K562 (cell line): ENCODE measurements at regions not wholly inside any gene's neighbourhood (a gene's known extent, or its start where the extent isn't known, plus 50 kb on each side); places are given as distances from the start of the nearest gene placed in this dataset.

Experiments used
- ATAC-seq: fragments of 200-7000 bp; cut with Tn5 transposase; 3 replicates; pipeline ENCODE4 v1.9.1; 2020; ENCODE audit warnings: moderate library complexity
- BruUV-seq: library from RNA; stranded (reverse); fragments of 400-500 nt; replicated peaks from 2 replicates; lab custom pipeline; 2021; lab: Mats Ljungman, UMichigan
- CTCF ChIA-PET: fragments of 300-600 bp; formaldehyde crosslinking; extraction: SDS; loops from one replicate; lab custom pipeline; 2021; ENCODE audit warnings: low intra/inter-chr PET ratio; lab: Yijun Ruan, JAX
- POLR2A ChIA-PET: fragments of 300-600, 350-650 bp; sonication (Branson Sonifier 250); formaldehyde crosslinking; extraction: SDS; loops from one replicate; lab custom pipeline; 2021; ENCODE audit warnings: antibody characterized with exemption, inconsistent platforms; lab: Yijun Ruan, JAX
- DNase-seq, 4 experiments: peaks; one replicate each; pipeline versions ENCODE4 v3.0.0 to v3.0.0-alpha.2; 2011 to 2018; ENCODE audit warnings: low spot score in 3 of 4, mixed read lengths in 3 of 4; ENCODE audit errors: extremely low read depth in 1 of 4
- FAIRE-seq: peaks from 2 replicates; lab custom pipeline; 2011; peaks lifted over from hg19 to GRCh38; lab: Jason Lieb, UNC
- H2AFZ ChIP-seq: 2 replicates; pipeline ENCODE4 v1.6.0; 2011; ENCODE audit warnings: low read depth, low read length, control low read depth, inconsistent platforms
- H3K27ac ChIP-seq: fragments of 200-600 bp; 3 replicates; pipeline ENCODE4 v1.8.0; 2011; ENCODE audit warnings: low read depth, mild to moderate bottlenecking, control low read depth, inconsistent platforms, low read length, moderate library complexity, mixed read lengths; ENCODE audit errors: extremely low read depth
- H3K27me3 ChIP-seq, 2 experiments: fragments of 300-600 bp in 1 of 2; 2 replicates in 1 of 2; 3 replicates in 1 of 2; pipeline versions ENCODE4 v1.6.0 to v1.8.0; 2011; ENCODE audit warnings: inconsistent platforms in 2 of 2, low read length in 2 of 2, mild to moderate bottlenecking in 1 of 2, mixed read lengths in 1 of 2, moderate library complexity in 1 of 2; ENCODE audit not compliant: control insufficient read depth in 2 of 2, insufficient read depth in 2 of 2
- H3K36me3 ChIP-seq: fragments of 300-600 bp; 3 replicates; pipeline ENCODE4 v1.8.0; 2011; ENCODE audit warnings: mild to moderate bottlenecking, low read length, inconsistent platforms; ENCODE audit not compliant: control insufficient read depth, insufficient read depth
- H3K4me1 ChIP-seq, 2 experiments: fragments of 200-600 bp in 1 of 2; replicated peaks in 1 of 2; 2 replicates in 1 of 2; 3 replicates in 1 of 2; pipeline versions ENCODE4 v1.5.1 to v1.8.0; 2011; ENCODE audit warnings: inconsistent platforms in 2 of 2, low read length in 2 of 2, mild to moderate bottlenecking in 1 of 2, mixed read lengths in 1 of 2, moderate library complexity in 1 of 2; ENCODE audit not compliant: control insufficient read depth in 2 of 2, insufficient read depth in 2 of 2
- H3K4me2 ChIP-seq: 2 replicates; pipeline ENCODE4 v1.6.1; 2011; ENCODE audit warnings: low read length, control low read depth, inconsistent platforms, mixed read lengths; ENCODE audit not compliant: insufficient read depth
- H3K4me3 ChIP-seq: fragments of 200-600 bp; sonication (generic), shearing (Covaris generic); 2 replicates; pipeline ENCODE4 v1.5.1; 2016; ENCODE audit warnings: control low read depth, inconsistent platforms
- H3K79me2 ChIP-seq: fragments of 200-600 bp; 3 replicates; pipeline ENCODE4 v1.8.0; 2011; ENCODE audit warnings: low read length, inconsistent platforms; ENCODE audit not compliant: control insufficient read depth, insufficient read depth
- H3K9ac ChIP-seq, 2 experiments: 2 replicates each; pipeline versions ENCODE4 v1.6.0 to v1.6.1; 2011; ENCODE audit warnings: low read depth in 2 of 2, low read length in 2 of 2, control low read depth in 1 of 2, inconsistent platforms in 1 of 2, mild to moderate bottlenecking in 1 of 2, mixed read lengths in 1 of 2; ENCODE audit not compliant: insufficient read depth in 1 of 2
- H3K9me1 ChIP-seq: one replicate; pipeline ENCODE4 v1.6.0; 2011; ENCODE audit warnings: inconsistent platforms, mild to moderate bottlenecking, low read length, moderate library complexity; ENCODE audit not compliant: control insufficient read depth, insufficient read depth
- H3K9me3 ChIP-seq: replicated peaks from 2 replicates; pipeline ENCODE4 v1.5.1; 2011; ENCODE audit warnings: low read depth, low read length, inconsistent platforms; ENCODE audit not compliant: control insufficient read depth, insufficient read depth
- H4K20me1 ChIP-seq: replicated peaks from 2 replicates; pipeline ENCODE4 v1.6.1; 2011; ENCODE audit warnings: low read length, inconsistent platforms, mixed read lengths; ENCODE audit not compliant: control insufficient read depth, insufficient read depth
- POLR2B ChIP-seq: fragments of 450-650 bp; IDR thresholded peaks from 2 replicates; pipeline ENCODE4 v1.6.1; 2018; ENCODE audit warnings: low read depth; ENCODE audit not compliant: partially characterized antibody
- RBM39 ChIP-seq: fragments of 200-400 bp; formaldehyde crosslinking; optimal IDR thresholded peaks from 2 replicates; pipeline ENCODE3; 2018; ENCODE audit warnings: low read depth, low read length
- ZNF12 ChIP-seq: sonication (generic); formaldehyde crosslinking; IDR thresholded peaks from 2 replicates; pipeline ENCODE4 v1.4.0; 2020; ENCODE audit warnings: mild to moderate bottlenecking, missing genetic modification reagents
- ZNF79 ChIP-seq: fragments of 250-450 bp; sonication (Bioruptor Pico); IDR thresholded peaks from 2 replicates; pipeline ENCODE4 v1.4.0; 2020; ENCODE audit warnings: low read depth, mild to moderate bottlenecking, moderate library complexity
- ZNF830 ChIP-seq: fragments of 250-450 bp; sonication (Bioruptor Pico); IDR thresholded peaks from 2 replicates; pipeline ENCODE4 v1.5.0; 2021; ENCODE audit warnings: mild to moderate bottlenecking
- WGBS: fragments of 100-300 bp; shearing (Covaris generic); methylation state at CpG from one replicate; pipeline ENCODE4 v1.1.6; 2016; ENCODE audit warnings: low coverage, mixed read lengths; ENCODE audit not compliant: insufficient coverage; ENCODE audit errors: missing lambda C conversion rate; 5-methylcytosine and 5-hydroxymethylcytosine counted together
- in situ Hi-C: fragments of 300-500 bp; cut with MboI; formaldehyde crosslinking; loops from 4 replicates; pipeline ENCODE4 v1.15.0; 2018; ENCODE audit warnings: inconsistent platforms, mixed read lengths
- intact Hi-C: fragments of 100-400 bp; cut with micrococcal nuclease; formaldehyde crosslinking; loops from 2 replicates; pipeline ENCODE4 v1.14.2; 2022
- TF ChIP-seq, protein P1 (sequence below): fragments of 450-650 bp; IDR thresholded peaks from 2 replicates; pipeline ENCODE4 v1.6.1; 2016; ENCODE audit warnings: antibody characterized with exemption
- TF ChIP-seq, protein P2 (sequence below): fragments of 450-650 bp; IDR thresholded peaks from 2 replicates; pipeline ENCODE4 v1.6.1; 2016; ENCODE audit warnings: mild to moderate bottlenecking

DNA sequence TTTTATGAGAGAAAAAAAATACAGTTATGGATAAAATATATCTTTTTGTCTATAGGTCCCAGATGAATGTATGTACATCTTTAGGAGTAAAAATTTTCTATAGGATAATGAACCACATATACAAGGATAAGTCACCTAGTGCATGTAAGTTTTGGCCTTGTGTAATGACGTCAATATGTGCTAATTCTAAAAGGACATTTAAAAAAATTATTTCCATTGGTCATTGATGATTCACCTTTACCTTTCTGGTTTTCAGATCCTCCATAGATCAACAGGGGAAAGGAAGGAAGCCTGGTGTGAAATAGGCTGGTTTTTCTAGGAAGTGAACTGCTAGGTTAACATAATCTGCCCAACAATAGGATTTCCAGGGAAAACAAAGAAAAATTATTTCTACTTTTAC, 684.3 kb upstream of the SOX9 start:
- DNase-seq = no peak
- no peaks in the 10 kb centered on the region for H3K79me2 ChIP-seq
- 0% methylated on average over 1 of the region's 1 CpG for WGBS
- H3K36me3 ChIP-seq = no peaks in the 10 kb centered on the region
- no peaks in the 10 kb centered on the region for H3K9me1 ChIP-seq
- H2AFZ ChIP-seq = no peak overlapping the region
- intact Hi-C loops (no loop called here), in situ Hi-C loops (no loop called here)
- H3K27ac ChIP-seq = no peak overlapping the region
- POLR2A ChIA-PET = no interaction called here
- CTCF ChIA-PET = no interaction called here
- no peak for FAIRE-seq
- H4K20me1 ChIP-seq = no peaks in the 10 kb centered on the region
- no peaks in the 10 kb centered on the region; the same call in 1 of the 2 replicates for H3K9me3 ChIP-seq
- no TSS peak for BruUV-seq
- no peak overlapping the region for H3K4me2 ChIP-seq
- no peaks in the 10 kb centered on the region for H3K4me1 ChIP-seq
- no peak overlapping the region for H3K4me3 ChIP-seq
- TF ChIP-seq ZNF79 (CRISPR knock-in tag) (no peak), ZNF830 (no peak), POLR2B (no peak), RBM39 (no peak), ZNF12 (CRISPR knock-in tag) (no peak)
- TF ChIP-seq, protein P1, sequence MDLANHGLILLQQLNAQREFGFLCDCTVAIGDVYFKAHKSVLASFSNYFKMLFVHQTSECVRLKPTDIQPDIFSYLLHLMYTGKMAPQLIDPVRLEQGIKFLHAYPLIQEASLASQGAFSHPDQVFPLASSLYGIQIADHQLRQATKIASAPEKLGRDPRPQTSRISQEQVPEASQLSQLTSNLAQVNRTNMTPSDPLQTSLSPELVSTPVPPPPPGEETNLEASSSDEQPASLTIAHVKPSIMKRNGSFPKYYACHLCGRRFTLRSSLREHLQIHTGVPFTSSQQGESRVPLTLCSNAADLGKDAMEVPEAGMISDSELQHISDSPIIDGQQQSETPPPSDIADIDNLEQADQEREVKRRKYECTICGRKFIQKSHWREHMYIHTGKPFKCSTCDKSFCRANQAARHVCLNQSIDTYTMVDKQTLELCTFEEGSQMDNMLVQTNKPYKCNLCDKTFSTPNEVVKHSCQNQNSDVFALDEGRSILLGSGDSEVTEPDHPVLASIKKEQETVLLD = no peak
- TF ChIP-seq, protein P2, sequence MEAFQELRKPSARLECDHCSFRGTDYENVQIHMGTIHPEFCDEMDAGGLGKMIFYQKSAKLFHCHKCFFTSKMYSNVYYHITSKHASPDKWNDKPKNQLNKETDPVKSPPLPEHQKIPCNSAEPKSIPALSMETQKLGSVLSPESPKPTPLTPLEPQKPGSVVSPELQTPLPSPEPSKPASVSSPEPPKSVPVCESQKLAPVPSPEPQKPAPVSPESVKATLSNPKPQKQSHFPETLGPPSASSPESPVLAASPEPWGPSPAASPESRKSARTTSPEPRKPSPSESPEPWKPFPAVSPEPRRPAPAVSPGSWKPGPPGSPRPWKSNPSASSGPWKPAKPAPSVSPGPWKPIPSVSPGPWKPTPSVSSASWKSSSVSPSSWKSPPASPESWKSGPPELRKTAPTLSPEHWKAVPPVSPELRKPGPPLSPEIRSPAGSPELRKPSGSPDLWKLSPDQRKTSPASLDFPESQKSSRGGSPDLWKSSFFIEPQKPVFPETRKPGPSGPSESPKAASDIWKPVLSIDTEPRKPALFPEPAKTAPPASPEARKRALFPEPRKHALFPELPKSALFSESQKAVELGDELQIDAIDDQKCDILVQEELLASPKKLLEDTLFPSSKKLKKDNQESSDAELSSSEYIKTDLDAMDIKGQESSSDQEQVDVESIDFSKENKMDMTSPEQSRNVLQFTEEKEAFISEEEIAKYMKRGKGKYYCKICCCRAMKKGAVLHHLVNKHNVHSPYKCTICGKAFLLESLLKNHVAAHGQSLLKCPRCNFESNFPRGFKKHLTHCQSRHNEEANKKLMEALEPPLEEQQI = no peak
- no peaks in the 10 kb centered on the region for H3K27me3 ChIP-seq
- ATAC-seq = no peak
- H3K9ac ChIP-seq = no peak overlapping the region
